Neural cell (in vitro differentiated cells): ENCODE measurements at regions not wholly inside any gene's neighbourhood (a gene's known extent, or its start where the extent isn't known, plus 50 kb on each side); places are given as distances from the start of the nearest gene placed in this dataset.

Source experiments
- CTCF ChIP-seq: fragments of 450-650 bp; IDR thresholded peaks from 2 replicates; pipeline ENCODE4 v1.5.1; 2014; ENCODE audit warnings: antibody characterized with exemption, mild to moderate bottlenecking, moderate library complexity; ENCODE audit not compliant: poor library complexity, severe bottlenecking
- POLR2AphosphoS5 ChIP-seq: IDR thresholded peaks from 2 replicates; pipeline ENCODE4 v1.6.1; 2012
- REST ChIP-seq: IDR thresholded peaks from 2 replicates; pipeline ENCODE4 v1.6.1; 2012; ENCODE audit warnings: borderline replicate concordance
- SMC3 ChIP-seq: fragments of 450-650 bp; conservative IDR thresholded peaks from 2 replicates; pipeline ENCODE4 v1.6.1; 2014; ENCODE audit warnings: antibody characterized with exemption, mild to moderate bottlenecking, moderate library complexity; ENCODE audit not compliant: poor library complexity
- TAF1 ChIP-seq: IDR thresholded peaks from 2 replicates; pipeline ENCODE4 v1.6.1; 2012; ENCODE audit warnings: low read depth

GRCh38 chr2:217096474-217097225 is 236.8 kb upstream of the TNP1 start:
- TF ChIP-seq CTCF: no peak
- TF ChIP-seq POLR2AphosphoS5: no peak
- TF ChIP-seq REST: no peak
- TF ChIP-seq SMC3: no peak
- no peak for TF ChIP-seq TAF1
